Endothelial cell of umbilical vein (primary cell): ENCODE measurements at regions not wholly inside any gene's neighbourhood (a gene's known extent, or its start where the extent isn't known, plus 50 kb on each side); places are given as distances from the start of the nearest gene placed in this dataset.

Experiments
- BruUV-seq: library from RNA; stranded (reverse); fragments of 400-500 nt; replicated peaks from 2 replicates; lab custom pipeline; 2021; lab: Mats Ljungman, UMichigan
- CTCF ChIA-PET: fragments of 300-600, 350-600 bp; sonication (Branson Sonifier 250); formaldehyde crosslinking; loops from one replicate; lab custom pipeline; 2021; ENCODE audit warnings: antibody characterized with exemption, inconsistent platforms; lab: Charles Lee
- POLR2A ChIA-PET: fragments of 300-600, 350-600 bp; sonication (Branson Sonifier 250); formaldehyde crosslinking; loops from one replicate; lab custom pipeline; 2021; ENCODE audit warnings: antibody characterized with exemption, inconsistent platforms; lab: Charles Lee
- DNase-seq: peaks from one replicate; pipeline ENCODE4 v3.0.0-alpha.2; 2011; ENCODE audit warnings: low read depth, low spot score
- FAIRE-seq: peaks from 2 replicates; lab custom pipeline; 2011; peaks lifted over from hg19 to GRCh38; lab: Jason Lieb, UNC
- H2AFZ ChIP-seq: 2 replicates; pipeline ENCODE4 v1.6.0; 2012; ENCODE audit warnings: low read depth, low read length, control low read depth, inconsistent platforms
- H3K27ac ChIP-seq: 2 replicates; pipeline ENCODE4 v1.5.1; 2011; ENCODE audit warnings: low read depth, mild to moderate bottlenecking, control low read depth, low read length, moderate library complexity; ENCODE audit not compliant: insufficient read depth
- H3K27me3 ChIP-seq, 2 experiments: 2 replicates each; pipeline versions ENCODE4 v1.6.0 to v1.6.1; 2011; ENCODE audit warnings: low read length in 2 of 2, mixed read lengths in 1 of 2; ENCODE audit not compliant: control insufficient read depth in 2 of 2, insufficient read depth in 2 of 2
- H3K36me3 ChIP-seq, 2 experiments: 2 replicates in 1 of 2; 3 replicates in 1 of 2; pipeline ENCODE4 v1.5.1; 2011; ENCODE audit warnings: low read length in 2 of 2, mild to moderate bottlenecking in 1 of 2, moderate library complexity in 1 of 2; ENCODE audit not compliant: control insufficient read depth in 2 of 2, insufficient read depth in 2 of 2; ENCODE audit errors: extremely low read depth in 1 of 2
- H3K4me1 ChIP-seq: 3 replicates; pipeline ENCODE4 v1.5.1; 2011; ENCODE audit warnings: mild to moderate bottlenecking, low read length; ENCODE audit not compliant: control insufficient read depth, insufficient read depth; ENCODE audit errors: extremely low read depth
- H3K4me2 ChIP-seq: 2 replicates; pipeline ENCODE4 v1.6.1; 2011; ENCODE audit warnings: low read length, control low read depth, mixed read lengths; ENCODE audit not compliant: insufficient read depth
- H3K4me3 ChIP-seq, 3 experiments: fragments of 200-600 bp in 1 of 3; sonication (generic), shearing (Covaris generic) in 1 of 3; replicated peaks in 1 of 3; 2 replicates each; pipeline ENCODE4 v1.5.1; 2011 to 2016; ENCODE audit warnings: control low read depth in 3 of 3, low read length in 3 of 3, mild to moderate bottlenecking in 2 of 3, inconsistent platforms in 1 of 3, low read depth in 1 of 3, moderate library complexity in 1 of 3; ENCODE audit not compliant: insufficient read depth in 1 of 3
- H3K79me2 ChIP-seq: 2 replicates; pipeline ENCODE4 v1.6.0; 2012; ENCODE audit warnings: low read length, inconsistent platforms; ENCODE audit not compliant: control insufficient read depth, insufficient read depth
- H3K9ac ChIP-seq: replicated peaks from 2 replicates; pipeline ENCODE3; 2011; ENCODE audit warnings: low read length, control low read depth; ENCODE audit not compliant: insufficient read depth; ENCODE audit errors: extremely low read depth
- H3K9me1 ChIP-seq: replicated peaks from 3 replicates; pipeline ENCODE4 v1.6.0; 2011; ENCODE audit warnings: mild to moderate bottlenecking, low read length; ENCODE audit not compliant: control insufficient read depth, insufficient read depth; ENCODE audit errors: extremely low read depth
- H3K9me3 ChIP-seq: replicated peaks from 2 replicates; pipeline ENCODE4 v1.5.1; 2012; ENCODE audit warnings: low read length, inconsistent platforms; ENCODE audit not compliant: control insufficient read depth, insufficient read depth
- H4K20me1 ChIP-seq: replicated peaks from 2 replicates; pipeline ENCODE3; 2011; ENCODE audit warnings: mild to moderate bottlenecking, low read length; ENCODE audit not compliant: control insufficient read depth, insufficient read depth; ENCODE audit errors: extremely low read depth
- CTCF ChIP-seq, 2 donors: IDR thresholded peaks; 1 replicate in 1 of 2; 2 replicates in 1 of 2; pipeline ENCODE4 v1.5.1; 2011; ENCODE audit warnings: low read length in 2 of 2, mild to moderate bottlenecking in 2 of 2, moderate library complexity in 2 of 2, control low read depth in 1 of 2, inconsistent platforms in 1 of 2, low read depth in 1 of 2; ENCODE audit not compliant: insufficient read depth in 1 of 2; ENCODE audit errors: extremely low read depth in 1 of 2
- EZH2 ChIP-seq: IDR thresholded peaks from 2 replicates; pipeline ENCODE4 v1.6.1; 2012; ENCODE audit warnings: borderline replicate concordance, low read depth, mild to moderate bottlenecking, moderate library complexity, low read length, inconsistent platforms; ENCODE audit not compliant: severe bottlenecking
- FOS ChIP-seq: IDR thresholded peaks from 2 replicates; pipeline ENCODE4 v1.6.1; 2011; ENCODE audit warnings: mild to moderate bottlenecking, low read length, moderate library complexity, borderline replicate concordance; ENCODE audit not compliant: insufficient read depth
- GATA2 ChIP-seq: IDR thresholded peaks from 2 replicates; pipeline ENCODE4 v1.7.0; 2011; ENCODE audit warnings: low read depth, mild to moderate bottlenecking, moderate library complexity, mixed read lengths, low read length; ENCODE audit not compliant: insufficient read length, insufficient read depth
- JUN ChIP-seq: IDR thresholded peaks from 2 replicates; pipeline ENCODE4 v1.6.1; 2011; ENCODE audit warnings: borderline replicate concordance, low read depth; ENCODE audit not compliant: insufficient read length, insufficient read depth
- MYC ChIP-seq: IDR thresholded peaks from one replicate; pipeline ENCODE4 v1.6.1; 2011; ENCODE audit warnings: mild to moderate bottlenecking, low read depth, low read length
- POLR2A ChIP-seq: IDR thresholded peaks from 2 replicates; pipeline ENCODE4 v1.6.1; 2012; ENCODE audit warnings: low read depth, mild to moderate bottlenecking, control low read depth, low read length
- POLR2AphosphoS5 ChIP-seq: IDR thresholded peaks from 2 replicates; pipeline ENCODE4 v1.6.1; 2012; ENCODE audit warnings: low read depth, mild to moderate bottlenecking, control low read depth, low read length, moderate library complexity; ENCODE audit not compliant: insufficient read depth
- dilution Hi-C: fragments of 300-500 bp; cut with MboI; formaldehyde crosslinking; loops from one replicate; pipeline ENCODE4 v1.15.0; 2019; ENCODE audit warnings: low sequenced_read_pairs; ENCODE audit not compliant: extremely low pct_ligation_motif_present
- intact Hi-C: fragments of 100-400 bp; cut with micrococcal nuclease; formaldehyde crosslinking; loops from one replicate; pipeline ENCODE4 v1.10.0; 2022
- TF ChIP-seq, protein P1 (sequence below): IDR thresholded peaks from 2 replicates; pipeline ENCODE4 v1.6.1; 2011; ENCODE audit not compliant: insufficient read depth, insufficient read length

- FAIRE-seq = peak; percentile 38
Observed at GRCh38 chr1:219302697-219303096, 129.0 kb downstream of the LYPLAL1 start.

More at GRCh38 chr1:219302697-219303096, 129.0 kb downstream of the LYPLAL1 start:
- Histone ChIP-seq H3K9ac (peak overlapping the region; percentile 67), H3K27ac (peak overlapping the region; percentile 85), H4K20me1 (no peaks in the 10 kb centered on the region), H3K79me2 (no peaks in the 10 kb centered on the region), H2AFZ (no peak overlapping the region), H3K36me3 (no peaks in the 10 kb centered on the region), H3K9me3 (no peaks in the 10 kb centered on the region), H3K4me2 (peak overlapping the region; percentile 27), H3K4me3 (no peak overlapping the region), H3K4me1 (peaks cover 46% of the 10 kb centered on the region), H3K9me1 (no peaks in the 10 kb centered on the region), H3K27me3 (no peaks in the 10 kb centered on the region)
- BruUV-seq = no TSS peak
- dilution Hi-C loops (no loop called here), intact Hi-C loops (loop anchor here (1.0 to 5.0 kb wide), 5 partner anchors 23 to 954 kb away; no protein-coding TSS in a partner anchor)
- TF ChIP-seq POLR2A = no peak
- peak; percentile 50 for TF ChIP-seq FOS
- peak; percentile 74 for TF ChIP-seq JUN
- TF ChIP-seq, protein P1, sequence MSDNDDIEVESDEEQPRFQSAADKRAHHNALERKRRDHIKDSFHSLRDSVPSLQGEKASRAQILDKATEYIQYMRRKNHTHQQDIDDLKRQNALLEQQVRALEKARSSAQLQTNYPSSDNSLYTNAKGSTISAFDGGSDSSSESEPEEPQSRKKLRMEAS = no peak
- TF ChIP-seq GATA2 = peak; percentile 80
- TF ChIP-seq POLR2AphosphoS5 = peak; percentile 35
- TF ChIP-seq MYC = no peak
- TF ChIP-seq CTCF (IDR thresholded peaks at IDR 0.05; ENCODE audit: extremely low read depth in 1 of 2, insufficient read depth in 1 of 2, low read depth in 1 of 2, low read length in 2 of 2) = no peak
- TF ChIP-seq EZH2 = no peak
- ChIA-PET CTCF (interaction anchor here (1.0 to 1.9 kb wide), 6 partner anchors 12 to 964 kb away, joined by 3 to 8 read pairs (median 3); no protein-coding TSS in a partner anchor), POLR2A (interaction anchor here (1.1 to 1.4 kb wide), 3 partner anchors 22 to 129 kb away, joined by 3 to 5 read pairs (median 3); partner anchors contain the start of gene LYPLAL1)
- DNase-seq = peak; percentile 72
